A549 (cell line): ENCODE measurements at regions not wholly inside any gene's neighbourhood (a gene's known extent, or its start where the extent isn't known, plus 50 kb on each side); places are given as distances from the start of the nearest gene placed in this dataset.

Experiments
- CHD2 ChIP-seq: fragments of 150-350 bp; IDR thresholded peaks from 2 replicates; pipeline ENCODE4 v1.6.1; 2014; ENCODE audit warnings: low read length; ENCODE audit not compliant: partially characterized antibody
- EHMT2 ChIP-seq: fragments of 200-600 bp; sonication (generic); IDR thresholded peaks from 2 replicates; pipeline ENCODE4 v1.6.1; 2016; ENCODE audit warnings: antibody characterized with exemption, low read depth, mild to moderate bottlenecking, moderate library complexity
- EP300 ChIP-seq, 2 experiments: fragments of >200 bp; sonication (Bioruptor Twin); formaldehyde crosslinking; IDR thresholded peaks; 2 replicates in 1 of 2; 3 replicates in 1 of 2; pipeline ENCODE4 v1.6.1; 2016 to 2017
- ESRRA ChIP-seq: fragments of 150-350 bp; IDR thresholded peaks from 2 replicates; pipeline ENCODE4 v1.6.1; 2014; ENCODE audit warnings: mild to moderate bottlenecking, low read length, borderline replicate concordance
- NR3C1 ChIP-seq: fragments of >200 bp; sonication (Bioruptor Twin); formaldehyde crosslinking; IDR thresholded peaks from 3 replicates; pipeline ENCODE4 v1.6.1; 2017
- POLR2A ChIP-seq: IDR thresholded peaks from 2 replicates; pipeline ENCODE4 v1.6.1; 2012; ENCODE audit warnings: mild to moderate bottlenecking, low read length
- RAD21 ChIP-seq, 2 experiments: fragments of >200 bp in 1 of 2; sonication (Bioruptor Twin) in 1 of 2; formaldehyde crosslinking in 1 of 2; IDR thresholded peaks in 1 of 2; conservative IDR thresholded peaks in 1 of 2; 2 replicates in 1 of 2; 3 replicates in 1 of 2; pipeline ENCODE4 v1.6.1; 2012 to 2018; ENCODE audit warnings: inconsistent platforms in 1 of 2
- RCOR1 ChIP-seq: fragments of 150-350 bp; IDR thresholded peaks from 2 replicates; pipeline ENCODE4 v1.6.1; 2014; ENCODE audit warnings: antibody characterized with exemption, low read length, low read depth
- TP53 ChIP-seq: fragments of 250-450 bp; sonication (Bioruptor Pico); IDR thresholded peaks from 2 replicates; pipeline ENCODE4 v1.5.0; 2021; ENCODE audit warnings: mild to moderate bottlenecking, moderate library complexity
- ZFP36 ChIP-seq: fragments of 450-650 bp; IDR thresholded peaks from 2 replicates; pipeline ENCODE4 v1.6.1; 2014; ENCODE audit warnings: borderline replicate concordance; ENCODE audit not compliant: partially characterized antibody
- TF ChIP-seq, protein P1 (sequence below): fragments of 150-350 bp; IDR thresholded peaks from 2 replicates; pipeline ENCODE4 v1.6.1; 2014; ENCODE audit warnings: low read depth, mild to moderate bottlenecking, low read length
- TF ChIP-seq, protein P2 (sequence below): fragments of >200 bp; sonication (Bioruptor Twin); formaldehyde crosslinking; IDR thresholded peaks from 3 replicates; pipeline ENCODE4 v1.5.1; 2016
- TF ChIP-seq, protein P3 (sequence below): fragments of 450-650 bp; IDR thresholded peaks from 2 replicates; pipeline ENCODE4 v1.6.1; 2014; ENCODE audit warnings: antibody characterized with exemption
- TF ChIP-seq, protein P4 (sequence below): fragments of 200-600 bp; sonication (generic); IDR thresholded peaks from 2 replicates; pipeline ENCODE4 v1.6.1; 2016; ENCODE audit warnings: antibody characterized with exemption, mild to moderate bottlenecking, moderate library complexity

DNA sequence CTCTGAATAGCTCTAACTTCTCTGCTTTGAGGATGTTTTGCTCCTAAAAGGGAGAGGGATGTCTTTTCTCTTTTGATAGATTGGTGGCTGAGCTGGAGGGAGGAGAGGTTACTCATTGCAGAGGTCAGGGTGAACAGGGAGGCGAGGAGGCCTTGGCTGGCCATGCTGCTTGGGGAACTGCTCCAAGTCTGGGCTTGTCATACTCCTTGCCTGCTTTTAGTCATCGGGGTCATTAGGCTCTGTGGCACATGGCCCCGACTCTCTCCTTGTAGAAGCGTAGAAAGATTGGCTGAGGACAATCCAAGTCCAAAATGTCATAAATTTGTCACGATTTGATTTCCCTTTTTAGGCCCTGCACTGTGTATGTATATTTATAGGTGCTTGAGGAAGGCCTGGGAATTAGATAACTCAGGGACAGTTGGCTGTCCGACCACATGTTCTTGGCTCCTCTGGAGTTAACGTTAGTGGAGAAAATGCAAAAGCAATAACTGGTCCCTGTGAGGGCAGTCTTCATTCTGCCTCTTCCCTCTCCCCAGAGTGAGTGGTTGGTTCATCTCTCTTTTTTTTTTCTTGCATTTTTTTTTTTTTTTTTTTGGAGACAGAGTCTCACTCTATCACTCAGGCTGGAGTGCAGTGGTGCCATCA, 160.1 kb downstream of the SCP2D1 start:
- TF ChIP-seq, protein P1, sequence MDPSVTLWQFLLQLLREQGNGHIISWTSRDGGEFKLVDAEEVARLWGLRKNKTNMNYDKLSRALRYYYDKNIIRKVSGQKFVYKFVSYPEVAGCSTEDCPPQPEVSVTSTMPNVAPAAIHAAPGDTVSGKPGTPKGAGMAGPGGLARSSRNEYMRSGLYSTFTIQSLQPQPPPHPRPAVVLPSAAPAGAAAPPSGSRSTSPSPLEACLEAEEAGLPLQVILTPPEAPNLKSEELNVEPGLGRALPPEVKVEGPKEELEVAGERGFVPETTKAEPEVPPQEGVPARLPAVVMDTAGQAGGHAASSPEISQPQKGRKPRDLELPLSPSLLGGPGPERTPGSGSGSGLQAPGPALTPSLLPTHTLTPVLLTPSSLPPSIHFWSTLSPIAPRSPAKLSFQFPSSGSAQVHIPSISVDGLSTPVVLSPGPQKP, result no peak
- TF ChIP-seq, protein P2, sequence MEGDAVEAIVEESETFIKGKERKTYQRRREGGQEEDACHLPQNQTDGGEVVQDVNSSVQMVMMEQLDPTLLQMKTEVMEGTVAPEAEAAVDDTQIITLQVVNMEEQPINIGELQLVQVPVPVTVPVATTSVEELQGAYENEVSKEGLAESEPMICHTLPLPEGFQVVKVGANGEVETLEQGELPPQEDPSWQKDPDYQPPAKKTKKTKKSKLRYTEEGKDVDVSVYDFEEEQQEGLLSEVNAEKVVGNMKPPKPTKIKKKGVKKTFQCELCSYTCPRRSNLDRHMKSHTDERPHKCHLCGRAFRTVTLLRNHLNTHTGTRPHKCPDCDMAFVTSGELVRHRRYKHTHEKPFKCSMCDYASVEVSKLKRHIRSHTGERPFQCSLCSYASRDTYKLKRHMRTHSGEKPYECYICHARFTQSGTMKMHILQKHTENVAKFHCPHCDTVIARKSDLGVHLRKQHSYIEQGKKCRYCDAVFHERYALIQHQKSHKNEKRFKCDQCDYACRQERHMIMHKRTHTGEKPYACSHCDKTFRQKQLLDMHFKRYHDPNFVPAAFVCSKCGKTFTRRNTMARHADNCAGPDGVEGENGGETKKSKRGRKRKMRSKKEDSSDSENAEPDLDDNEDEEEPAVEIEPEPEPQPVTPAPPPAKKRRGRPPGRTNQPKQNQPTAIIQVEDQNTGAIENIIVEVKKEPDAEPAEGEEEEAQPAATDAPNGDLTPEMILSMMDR, result no peak
- TF ChIP-seq POLR2A (no peak), RAD21 (conservative IDR thresholded peaks at IDR 0.05 in 1 of 2, IDR thresholded peaks at IDR 0.05 in 1 of 2) (no peak), EP300 (IDR thresholded peaks at IDR 0.05) (no peak), RCOR1 (no peak), NR3C1 (no peak), CHD2 (no peak), ZFP36 (no peak), TP53 (CRISPR knock-in tag) (no peak), ESRRA (no peak), EHMT2 (no peak)
- TF ChIP-seq, protein P3, sequence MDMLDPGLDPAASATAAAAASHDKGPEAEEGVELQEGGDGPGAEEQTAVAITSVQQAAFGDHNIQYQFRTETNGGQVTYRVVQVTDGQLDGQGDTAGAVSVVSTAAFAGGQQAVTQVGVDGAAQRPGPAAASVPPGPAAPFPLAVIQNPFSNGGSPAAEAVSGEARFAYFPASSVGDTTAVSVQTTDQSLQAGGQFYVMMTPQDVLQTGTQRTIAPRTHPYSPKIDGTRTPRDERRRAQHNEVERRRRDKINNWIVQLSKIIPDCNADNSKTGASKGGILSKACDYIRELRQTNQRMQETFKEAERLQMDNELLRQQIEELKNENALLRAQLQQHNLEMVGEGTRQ, result no peak
- TF ChIP-seq, protein P4, sequence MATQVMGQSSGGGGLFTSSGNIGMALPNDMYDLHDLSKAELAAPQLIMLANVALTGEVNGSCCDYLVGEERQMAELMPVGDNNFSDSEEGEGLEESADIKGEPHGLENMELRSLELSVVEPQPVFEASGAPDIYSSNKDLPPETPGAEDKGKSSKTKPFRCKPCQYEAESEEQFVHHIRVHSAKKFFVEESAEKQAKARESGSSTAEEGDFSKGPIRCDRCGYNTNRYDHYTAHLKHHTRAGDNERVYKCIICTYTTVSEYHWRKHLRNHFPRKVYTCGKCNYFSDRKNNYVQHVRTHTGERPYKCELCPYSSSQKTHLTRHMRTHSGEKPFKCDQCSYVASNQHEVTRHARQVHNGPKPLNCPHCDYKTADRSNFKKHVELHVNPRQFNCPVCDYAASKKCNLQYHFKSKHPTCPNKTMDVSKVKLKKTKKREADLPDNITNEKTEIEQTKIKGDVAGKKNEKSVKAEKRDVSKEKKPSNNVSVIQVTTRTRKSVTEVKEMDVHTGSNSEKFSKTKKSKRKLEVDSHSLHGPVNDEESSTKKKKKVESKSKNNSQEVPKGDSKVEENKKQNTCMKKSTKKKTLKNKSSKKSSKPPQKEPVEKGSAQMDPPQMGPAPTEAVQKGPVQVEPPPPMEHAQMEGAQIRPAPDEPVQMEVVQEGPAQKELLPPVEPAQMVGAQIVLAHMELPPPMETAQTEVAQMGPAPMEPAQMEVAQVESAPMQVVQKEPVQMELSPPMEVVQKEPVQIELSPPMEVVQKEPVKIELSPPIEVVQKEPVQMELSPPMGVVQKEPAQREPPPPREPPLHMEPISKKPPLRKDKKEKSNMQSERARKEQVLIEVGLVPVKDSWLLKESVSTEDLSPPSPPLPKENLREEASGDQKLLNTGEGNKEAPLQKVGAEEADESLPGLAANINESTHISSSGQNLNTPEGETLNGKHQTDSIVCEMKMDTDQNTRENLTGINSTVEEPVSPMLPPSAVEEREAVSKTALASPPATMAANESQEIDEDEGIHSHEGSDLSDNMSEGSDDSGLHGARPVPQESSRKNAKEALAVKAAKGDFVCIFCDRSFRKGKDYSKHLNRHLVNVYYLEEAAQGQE, result no peak
